MM.1S (cell line): ENCODE measurements at regions not wholly inside any gene's neighbourhood (a gene's known extent, or its start where the extent isn't known, plus 50 kb on each side); places are given as distances from the start of the nearest gene placed in this dataset.

Experiments used
- EZH2 ChIP-seq: fragments of 300-600 bp; sonication (generic); optimal IDR thresholded peaks from 2 replicates; pipeline ENCODE3; 2017; ENCODE audit warnings: low read depth, mild to moderate bottlenecking, antibody characterized with exemption, low read length, mixed read lengths
- EZH2phosphoT487 ChIP-seq: fragments of 300-600 bp; sonication (generic); IDR thresholded peaks from 2 replicates; pipeline ENCODE4 v1.6.1; 2018; ENCODE audit warnings: antibody characterized with exemption, low read length
- TF ChIP-seq, protein P1 (sequence below): fragments of 300-600 bp; sonication (generic); IDR thresholded peaks from 2 replicates; pipeline ENCODE4 v1.5.1; 2016; ENCODE audit warnings: antibody characterized with exemption, low read length, mixed read lengths

DNA sequence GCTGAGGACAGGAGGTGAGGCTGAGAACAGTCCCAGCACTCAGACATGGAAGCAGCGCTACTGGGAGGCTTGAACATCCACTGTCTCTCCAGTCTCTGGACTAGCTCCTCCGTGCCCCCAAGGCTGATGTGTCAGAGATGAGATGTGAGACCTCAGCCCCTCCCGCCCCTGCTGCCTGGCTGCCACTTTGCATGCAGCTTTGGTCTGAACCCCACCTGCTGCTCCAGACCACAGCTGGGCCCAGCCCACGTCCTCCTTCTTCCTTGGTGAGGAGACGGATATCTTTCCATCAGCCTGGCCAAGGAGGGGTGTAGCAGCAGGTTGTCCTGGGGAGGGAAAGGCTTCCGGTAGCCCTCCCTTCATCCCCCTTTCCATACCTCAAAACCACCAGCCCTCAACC, 148.0 kb upstream of the B3GAT1 start:
- TF ChIP-seq, protein P1, sequence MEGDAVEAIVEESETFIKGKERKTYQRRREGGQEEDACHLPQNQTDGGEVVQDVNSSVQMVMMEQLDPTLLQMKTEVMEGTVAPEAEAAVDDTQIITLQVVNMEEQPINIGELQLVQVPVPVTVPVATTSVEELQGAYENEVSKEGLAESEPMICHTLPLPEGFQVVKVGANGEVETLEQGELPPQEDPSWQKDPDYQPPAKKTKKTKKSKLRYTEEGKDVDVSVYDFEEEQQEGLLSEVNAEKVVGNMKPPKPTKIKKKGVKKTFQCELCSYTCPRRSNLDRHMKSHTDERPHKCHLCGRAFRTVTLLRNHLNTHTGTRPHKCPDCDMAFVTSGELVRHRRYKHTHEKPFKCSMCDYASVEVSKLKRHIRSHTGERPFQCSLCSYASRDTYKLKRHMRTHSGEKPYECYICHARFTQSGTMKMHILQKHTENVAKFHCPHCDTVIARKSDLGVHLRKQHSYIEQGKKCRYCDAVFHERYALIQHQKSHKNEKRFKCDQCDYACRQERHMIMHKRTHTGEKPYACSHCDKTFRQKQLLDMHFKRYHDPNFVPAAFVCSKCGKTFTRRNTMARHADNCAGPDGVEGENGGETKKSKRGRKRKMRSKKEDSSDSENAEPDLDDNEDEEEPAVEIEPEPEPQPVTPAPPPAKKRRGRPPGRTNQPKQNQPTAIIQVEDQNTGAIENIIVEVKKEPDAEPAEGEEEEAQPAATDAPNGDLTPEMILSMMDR = no peak
- TF ChIP-seq EZH2 (no peak), EZH2phosphoT487 (no peak)
